Neural progenitor cell (in vitro differentiated cells): ENCODE measurements at regions not wholly inside any gene's neighbourhood (a gene's known extent, or its start where the extent isn't known, plus 50 kb on each side); places are given as distances from the start of the nearest gene placed in this dataset.
A peak's percentile ranks its signal among the peaks of the same experiment; 100 is the strongest.
"Not testable (repeated sequence)": the region's sequence is repeated elsewhere in the genome, so short reads cannot be mapped to it uniquely, and the experiment has no call there.

Experiments used
- DNase-seq: peaks from one replicate; pipeline ENCODE4 v3.0.0-alpha.2; 2016; ENCODE audit warnings: low spot score
- H2AFZ ChIP-seq: fragments of 200-600 bp; sonication (generic); replicated peaks from 2 replicates; pipeline ENCODE4 v1.6.1; 2016; ENCODE audit warnings: antibody characterized with exemption
- H3F3A ChIP-seq: fragments of 200-600 bp; sonication (generic); 2 replicates; pipeline ENCODE4 v1.6.1; 2016; ENCODE audit warnings: antibody characterized with exemption, low read depth
- H3K27ac ChIP-seq: fragments of 200-600 bp; sonication (generic); 2 replicates; pipeline ENCODE4 v1.5.1; 2016; ENCODE audit warnings: mild to moderate bottlenecking
- H3K27me3 ChIP-seq: fragments of 200-600 bp; sonication (generic); 2 replicates; pipeline ENCODE4 v1.6.1; 2016; ENCODE audit warnings: mild to moderate bottlenecking, moderate library complexity
- H3K36me3 ChIP-seq: fragments of 200-600 bp; sonication (generic); 2 replicates; pipeline ENCODE4 v1.5.1; 2016
- H3K4me1 ChIP-seq: fragments of 200-600 bp; sonication (generic); 2 replicates; pipeline ENCODE4 v1.6.1; 2016; ENCODE audit warnings: mixed run types
- H3K4me2 ChIP-seq: fragments of 200-600 bp; sonication (generic); 2 replicates; pipeline ENCODE4 v1.6.1; 2016
- H3K4me3 ChIP-seq: fragments of 200-600 bp; sonication (generic); 2 replicates; pipeline ENCODE4 v1.5.1; 2016
- H3K79me2 ChIP-seq: fragments of 200-600 bp; sonication (generic); 2 replicates; pipeline ENCODE4 v1.6.1; 2016; ENCODE audit warnings: low read depth
- H3K9ac ChIP-seq: fragments of 200-600 bp; sonication (generic); 2 replicates; pipeline ENCODE4 v1.6.1; 2016
- H3K9me3 ChIP-seq: fragments of 200-600 bp; sonication (generic); 2 replicates; pipeline ENCODE4 v1.5.1; 2016; ENCODE audit warnings: low read depth
- H4K20me1 ChIP-seq: fragments of 200-600 bp; sonication (generic); 2 replicates; pipeline ENCODE4 v1.6.1; 2016; ENCODE audit warnings: low read depth
- H3K27ac Mint-ChIP-seq: 3 replicates; pipeline ENCODE4 v1.8.0; 2021; ENCODE audit warnings: mixed read lengths
- H3K27me3 Mint-ChIP-seq: 2 replicates; pipeline ENCODE4 v1.8.0; 2022; ENCODE audit warnings: low read depth, mild to moderate bottlenecking, inconsistent platforms, moderate library complexity, mixed read lengths; ENCODE audit not compliant: insufficient read depth
- H3K36me3 Mint-ChIP-seq: 3 replicates; pipeline ENCODE4 v1.8.0; 2021; ENCODE audit warnings: mixed read lengths
- H3K4me1 Mint-ChIP-seq: 3 replicates; pipeline ENCODE4 v1.8.0; 2021; ENCODE audit warnings: mixed read lengths
- H3K4me3 Mint-ChIP-seq: 3 replicates; pipeline ENCODE4 v1.8.0; 2021; ENCODE audit warnings: mild to moderate bottlenecking, moderate library complexity, mixed read lengths
- H3K9me3 Mint-ChIP-seq: 3 replicates; pipeline ENCODE4 v1.8.0; 2020; ENCODE audit warnings: mixed read lengths
- CTCF ChIP-seq: fragments of 200-600 bp; sonication (generic); IDR thresholded peaks from 2 replicates; pipeline ENCODE4 v1.5.1; 2017; ENCODE audit warnings: antibody characterized with exemption, mild to moderate bottlenecking
- EZH2 ChIP-seq: fragments of 200-600 bp; sonication (generic); IDR thresholded peaks from 2 replicates; pipeline ENCODE4 v1.6.1; 2017; ENCODE audit warnings: antibody characterized with exemption, mild to moderate bottlenecking, moderate library complexity
- EZH2phosphoT487 ChIP-seq: fragments of 200-600 bp; sonication (generic); IDR thresholded peaks from 2 replicates; pipeline ENCODE4 v1.6.1; 2017; ENCODE audit warnings: antibody characterized with exemption

- Histone ChIP-seq H3K27ac (no peak overlapping the region), H3K9ac (no peak overlapping the region), H3K4me2 (no peak overlapping the region), H3F3A (no peaks in the 10 kb centered on the region), H3K9me3 (no peaks in the 10 kb centered on the region), H2AFZ (no peak overlapping the region), H4K20me1 (no peaks in the 10 kb centered on the region), H3K27me3 (no peaks in the 10 kb centered on the region), H3K4me3 (no peak overlapping the region), H3K4me1 (no peaks in the 10 kb centered on the region), H3K36me3 (no peaks in the 10 kb centered on the region), H3K79me2 (no peaks in the 10 kb centered on the region)
- H3K27me3 Mint-ChIP-seq = no peaks in the 10 kb centered on the region
- H3K9me3 Mint-ChIP-seq = peaks cover 18% of the 10 kb centered on the region
- H3K36me3 Mint-ChIP-seq = no peaks in the 10 kb centered on the region
- H3K4me1 Mint-ChIP-seq = no peaks in the 10 kb centered on the region
- DNase-seq = no peak
- no peak overlapping the region for H3K4me3 Mint-ChIP-seq
- no peak overlapping the region for H3K27ac Mint-ChIP-seq
- TF ChIP-seq EZH2 = no peak
Measured at GRCh38 chr2:147147802-147148201, 697.0 kb upstream of the ACVR2A start.

GRCh38 chr2:147141930-147142329 lies 702.9 kb upstream of the ACVR2A start:
- Histone ChIP-seq H3K79me2 (no peaks in the 10 kb centered on the region), H4K20me1 (no peaks in the 10 kb centered on the region), H3K27me3 (no peaks in the 10 kb centered on the region), H3K4me2 (no peak overlapping the region), H3K27ac (no peak overlapping the region), H3K4me1 (peaks cover 6% of the 10 kb centered on the region), H3K9ac (no peak overlapping the region), H3F3A (no peaks in the 10 kb centered on the region), H3K4me3 (no peak overlapping the region), H2AFZ (no peak overlapping the region), H3K9me3 (no peaks in the 10 kb centered on the region), H3K36me3 (no peaks in the 10 kb centered on the region)
- H3K36me3 Mint-ChIP-seq = no peaks in the 10 kb centered on the region
- peaks cover 2% of the 10 kb centered on the region for H3K9me3 Mint-ChIP-seq
- no peak overlapping the region for H3K27ac Mint-ChIP-seq
- no peak overlapping the region for H3K4me3 Mint-ChIP-seq
- TF ChIP-seq CTCF = peak; percentile 30
- no peak for TF ChIP-seq EZH2phosphoT487
- no peak for DNase-seq
- peaks cover 4% of the 10 kb centered on the region for H3K4me1 Mint-ChIP-seq
- H3K27me3 Mint-ChIP-seq = no peaks in the 10 kb centered on the region

GRCh38 chr2:147139732-147140131 lies 705.1 kb upstream of the ACVR2A start:
- H3K27me3 ChIP-seq, H3K27ac ChIP-seq, H3K9ac ChIP-seq, H3K27me3 Mint-ChIP-seq, H4K20me1 ChIP-seq, DNase-seq, H2AFZ ChIP-seq, H3K27ac Mint-ChIP-seq, H3K4me1 Mint-ChIP-seq, H3K4me2 ChIP-seq, H3K4me3 Mint-ChIP-seq, H3K4me3 ChIP-seq, H3K9me3 ChIP-seq, H3K36me3 Mint-ChIP-seq, H3K9me3 Mint-ChIP-seq, H3F3A ChIP-seq, H3K79me2 ChIP-seq, H3K36me3 ChIP-seq: not testable (repeated sequence)
- H3K4me1 ChIP-seq = peaks cover 12% of the 10 kb centered on the region

GRCh38 chr2:147137711-147138110 lies 707.1 kb upstream of the ACVR2A start:
- peaks cover 20% of the 10 kb centered on the region for H3K4me1 ChIP-seq
- no peak overlapping the region for H3K27ac Mint-ChIP-seq
- TF ChIP-seq CTCF = no peak
- no peak for TF ChIP-seq EZH2
- no peak for TF ChIP-seq EZH2phosphoT487

More at GRCh38 chr2:147137711-147138110, 707.1 kb upstream of the ACVR2A start:
- no peaks in the 10 kb centered on the region for H3K79me2 ChIP-seq
- H3K9me3 ChIP-seq = no peaks in the 10 kb centered on the region
- no peaks in the 10 kb centered on the region for H3K36me3 ChIP-seq
- H2AFZ ChIP-seq = no peak overlapping the region
- H3K4me3 Mint-ChIP-seq = no peak overlapping the region
- no peaks in the 10 kb centered on the region for H4K20me1 ChIP-seq
- H3K9me3 Mint-ChIP-seq = no peaks in the 10 kb centered on the region
- no peak for DNase-seq
- no peak overlapping the region for H3K27ac ChIP-seq
- peaks cover 4% of the 10 kb centered on the region for H3K4me1 Mint-ChIP-seq
- H3K9ac ChIP-seq = no peak overlapping the region
- H3K4me3 ChIP-seq = no peak overlapping the region
- no peaks in the 10 kb centered on the region for H3K27me3 ChIP-seq
- no peaks in the 10 kb centered on the region for H3F3A ChIP-seq
- H3K36me3 Mint-ChIP-seq = no peaks in the 10 kb centered on the region
- no peak overlapping the region for H3K4me2 ChIP-seq
- no peaks in the 10 kb centered on the region for H3K27me3 Mint-ChIP-seq
